GM10248 (cell line): ENCODE measurements at regions not wholly inside any gene's neighbourhood (a gene's known extent, or its start where the extent isn't known, plus 50 kb on each side); places are given as distances from the start of the nearest gene placed in this dataset.

Experiments
- CTCF ChIA-PET: fragments of 300-600 bp; sonication (Branson Sonifier 250); formaldehyde crosslinking; extraction: SDS; loops from one replicate; lab custom pipeline; 2021; ENCODE audit warnings: antibody characterized with exemption; lab: Yijun Ruan, JAX
- POLR2A ChIA-PET: fragments of 350-650 bp; sonication (Branson Sonifier 250); formaldehyde crosslinking; extraction: SDS; loops from one replicate; lab custom pipeline; 2020; ENCODE audit warnings: antibody characterized with exemption; lab: Yijun Ruan, JAX
- DNase-seq: peaks from one replicate; pipeline ENCODE4 v3.0.0; 2012; ENCODE audit errors: extremely low spot score
- CTCF ChIP-seq: IDR thresholded peaks from 2 replicates; pipeline ENCODE4 v1.5.1; 2012; ENCODE audit warnings: mild to moderate bottlenecking, low read depth; ENCODE audit errors: extremely low read depth, missing control alignments, control extremely low read depth

GRCh38 chr14:37924622-37925021, 283.1 kb upstream of the SSTR1 start:
- ChIA-PET CTCF (no interaction called here), POLR2A (no interaction called here)
- DNase-seq, result no peak
- no peak for TF ChIP-seq CTCF

DNA sequence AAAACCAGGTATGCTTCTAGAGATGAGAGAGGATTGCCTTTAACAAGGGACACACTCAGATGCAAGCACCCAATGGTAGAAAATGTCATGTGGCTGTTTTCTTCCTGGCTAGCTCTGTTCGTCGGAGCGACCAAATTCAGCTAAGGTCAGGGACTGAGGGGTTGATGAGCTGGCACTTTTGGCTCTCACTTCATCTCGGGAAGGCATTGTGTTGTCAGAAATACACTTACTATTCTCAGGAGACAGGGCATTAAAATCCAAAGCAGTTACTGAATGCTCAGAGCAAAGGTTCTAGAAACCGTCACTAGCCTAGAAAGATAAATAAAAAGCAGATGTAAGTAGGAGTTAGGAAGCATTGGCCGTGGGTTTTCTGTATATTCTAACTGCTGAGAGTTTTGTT, 275.7 kb upstream of the SSTR1 start:
- no peak for DNase-seq
- POLR2A ChIA-PET, result no interaction called here

GRCh38 chr14:37932481-37932880, 275.2 kb upstream of the SSTR1 start:
- DNase-seq, result no peak
- no peak for TF ChIP-seq CTCF
- ChIA-PET POLR2A (no interaction called here), CTCF (no interaction called here)

More for the DNA sequence above, 275.7 kb upstream of the SSTR1 start:
- CTCF ChIA-PET, result no interaction called here
- TF ChIP-seq CTCF, result no peak

GRCh38 chr14:37936971-37937370, 270.7 kb upstream of the SSTR1 start:
- POLR2A ChIA-PET, result no interaction called here
- DNase-seq, result no peak
- no peak for TF ChIP-seq CTCF
- CTCF ChIA-PET, result no interaction called here

DNA sequence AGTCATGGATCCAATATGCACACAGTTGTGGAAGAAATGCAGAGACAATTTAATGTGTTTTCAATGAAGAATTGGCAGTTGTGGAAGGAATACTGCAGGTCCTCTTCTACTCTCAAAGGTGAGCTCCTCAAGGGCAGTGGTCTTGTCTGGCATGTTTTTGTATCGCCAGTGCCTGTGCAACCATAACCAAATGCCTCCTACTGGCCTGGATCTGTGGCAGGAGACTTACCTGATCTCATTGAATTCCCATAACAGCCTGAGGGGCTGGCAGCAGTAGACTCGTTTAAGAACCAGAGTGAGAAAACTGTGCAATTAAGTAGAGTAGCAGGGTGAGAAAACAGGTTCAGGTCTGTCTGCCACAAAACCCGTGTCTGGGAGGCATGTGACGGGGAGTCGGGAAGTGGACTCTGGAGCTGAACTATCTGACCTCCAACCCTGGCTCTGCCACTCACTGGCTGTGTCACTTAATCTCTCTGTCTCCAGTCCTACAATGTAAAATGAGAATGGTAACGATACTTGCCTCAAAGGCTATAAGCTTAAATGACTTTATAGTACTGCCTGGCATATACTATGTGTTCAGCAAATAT, 268.2 kb upstream of the SSTR1 start:
- ChIA-PET POLR2A (no interaction called here), CTCF (no interaction called here)
- TF ChIP-seq CTCF, result no peak
- DNase-seq, result no peak

GRCh38 chr14:37945959-37946358, 261.7 kb upstream of the SSTR1 start:
- POLR2A ChIA-PET, result no interaction called here
- CTCF ChIA-PET, result no interaction called here
- TF ChIP-seq CTCF, result no peak
- no peak for DNase-seq
